GM21515 (cell line): ENCODE measurements at regions not wholly inside any gene's neighbourhood (a gene's known extent, or its start where the extent isn't known, plus 50 kb on each side); places are given as distances from the start of the nearest gene placed in this dataset.
"Not testable (repeated sequence)": the region's sequence is repeated elsewhere in the genome, so short reads cannot be mapped to it uniquely, and the experiment has no call there.

Source experiments
- ATAC-seq: cut with Tn5 transposase; IDR thresholded peaks from one replicate; pipeline ENCODE4 v1.9.1; 2021; ENCODE audit not compliant: unreplicated experiment

DNA sequence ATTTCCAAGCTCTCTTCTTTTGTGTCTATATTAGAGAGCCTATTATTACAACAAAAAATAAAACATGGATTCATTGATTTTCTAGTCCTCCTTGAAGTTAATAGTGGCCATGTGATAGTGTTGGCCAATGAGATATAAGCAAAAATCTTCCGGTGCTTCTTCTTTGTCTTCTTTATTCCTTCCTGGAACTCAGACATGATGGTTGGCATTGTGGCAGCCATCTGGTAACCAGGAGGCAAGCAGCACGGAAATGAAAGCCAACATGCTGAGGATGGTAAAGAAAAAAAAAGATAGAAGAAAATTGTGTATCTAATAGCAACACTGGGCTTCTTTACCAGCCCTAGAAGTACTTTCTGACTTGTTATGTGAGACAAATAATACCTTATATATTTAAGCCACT lies 50.8 kb upstream of the SEL1L start:
- no peak for ATAC-seq

DNA sequence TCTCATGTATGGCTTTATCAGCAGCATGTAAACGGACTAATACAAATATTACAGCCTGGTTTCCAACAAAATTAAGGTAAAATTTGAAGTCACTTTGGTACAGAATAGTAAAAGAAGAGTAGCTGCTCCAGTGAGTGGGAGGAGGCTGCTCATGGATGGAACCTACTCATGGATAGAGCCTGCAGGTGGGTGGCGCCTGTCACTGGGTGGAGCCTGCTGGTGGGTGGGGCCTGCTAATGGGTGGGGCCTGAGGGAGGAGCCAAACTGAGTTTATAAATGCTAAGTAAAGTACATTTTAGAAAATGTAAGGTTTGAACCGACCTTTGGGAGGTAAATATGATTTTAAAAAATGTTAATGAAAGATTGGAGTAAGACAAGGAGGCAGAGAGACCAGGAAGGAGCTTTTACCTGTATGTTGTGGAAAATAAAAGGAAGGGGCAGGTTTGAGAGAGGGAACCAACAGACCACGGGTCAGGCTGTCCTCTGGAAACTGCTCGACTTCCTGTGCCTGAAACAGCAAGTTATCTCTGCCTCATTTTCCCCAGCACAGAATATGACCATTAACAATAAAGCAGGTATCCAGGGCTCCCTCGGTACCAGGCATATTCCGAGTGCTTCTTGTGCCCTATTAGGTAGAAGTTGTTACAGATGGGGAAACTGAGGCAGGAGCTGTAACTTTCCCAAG lies 55.9 kb upstream of the SEL1L start:
- no peak for ATAC-seq

DNA sequence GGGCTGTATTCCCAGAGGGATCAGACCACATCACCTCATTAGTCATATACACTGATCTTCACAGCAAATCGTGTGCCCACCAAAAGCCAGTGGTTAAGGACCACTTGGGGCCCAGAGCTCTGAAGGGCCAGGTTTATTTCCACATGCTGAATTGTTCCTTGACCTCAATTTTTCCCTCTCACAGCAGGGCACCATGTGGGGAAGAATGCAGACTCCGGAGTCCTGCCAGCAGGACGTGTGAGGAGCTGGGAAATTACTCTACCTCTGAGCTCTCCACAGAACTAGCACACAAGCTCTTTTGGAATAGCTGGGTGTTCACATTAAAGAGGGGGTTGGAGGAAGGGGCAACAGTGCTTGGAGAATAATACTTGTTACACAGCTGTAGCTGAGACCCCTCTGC lies 57.6 kb upstream of the SEL1L start:
- ATAC-seq: no peak

DNA sequence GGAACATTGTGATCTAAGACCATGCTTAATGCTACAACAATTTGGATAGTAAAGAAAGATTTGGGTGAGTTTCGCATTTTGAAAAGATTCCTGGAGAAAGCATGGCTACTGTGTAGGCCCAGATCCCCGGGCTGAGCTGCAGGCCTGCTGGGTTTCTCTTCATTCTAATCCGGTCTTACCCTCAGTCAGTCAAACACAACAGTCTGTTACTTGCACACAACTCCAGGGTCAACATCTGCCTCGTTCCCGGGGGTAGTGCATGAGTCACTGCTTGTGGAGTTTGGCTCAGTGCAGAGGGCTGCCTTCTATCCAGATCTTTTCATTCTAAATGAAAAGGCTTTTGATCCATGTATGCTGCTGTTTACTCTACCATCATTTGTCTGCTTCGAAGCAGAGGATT lies 60.4 kb upstream of the SEL1L start:
- ATAC-seq: no peak

DNA sequence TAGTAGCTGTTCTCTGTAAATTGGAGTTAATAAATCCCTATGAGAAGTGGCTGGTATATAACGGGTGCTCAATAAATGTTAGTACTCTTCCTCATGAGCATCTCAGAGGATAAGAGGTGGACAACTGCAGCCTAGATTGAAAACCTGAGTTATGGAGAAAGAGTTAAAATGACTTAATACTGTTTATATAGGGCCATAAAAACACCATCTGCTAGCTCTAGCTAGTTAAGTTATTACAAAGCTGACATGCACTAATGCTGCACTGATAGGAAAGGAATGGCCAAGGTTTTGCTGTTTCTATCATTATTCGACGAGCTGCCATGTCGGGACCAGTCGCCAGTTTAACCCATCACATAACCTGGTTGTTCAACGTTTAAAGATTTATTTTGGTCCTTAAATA lies 72.0 kb upstream of the SEL1L start:
- ATAC-seq: no peak

DNA sequence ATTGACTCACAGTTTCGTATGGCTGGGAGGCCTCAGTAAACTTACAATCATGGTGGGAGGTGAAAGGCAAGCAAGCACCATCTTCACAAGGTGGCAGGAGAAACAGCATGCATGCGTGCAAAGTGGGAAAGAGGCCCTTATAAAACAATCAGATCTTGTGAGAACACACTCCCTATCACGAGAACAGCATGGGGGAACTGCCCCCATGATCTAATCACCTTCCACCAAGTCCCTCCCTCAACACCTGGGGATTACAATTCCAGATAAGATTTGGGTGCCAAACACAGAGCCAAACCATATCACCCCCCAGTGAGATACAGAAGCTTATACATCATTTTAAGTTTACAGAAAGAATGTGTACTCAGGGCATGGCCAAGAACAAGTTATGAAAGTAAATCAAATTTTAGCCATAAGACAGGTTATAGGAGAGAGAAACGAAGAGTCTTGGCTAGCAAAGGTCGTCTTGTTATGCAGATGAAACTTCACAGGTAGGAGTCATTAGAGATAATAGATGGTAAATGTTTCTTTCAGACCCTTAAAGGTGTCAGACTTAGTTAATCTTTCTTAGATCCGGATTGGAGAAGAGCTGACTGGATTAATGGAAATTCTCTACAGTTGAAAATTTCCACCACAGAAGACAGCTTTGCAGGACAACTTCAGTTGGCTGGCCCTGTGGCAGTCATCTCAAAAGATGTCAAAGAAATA lies 79.8 kb upstream of the SEL1L start:
- no peak for ATAC-seq

DNA sequence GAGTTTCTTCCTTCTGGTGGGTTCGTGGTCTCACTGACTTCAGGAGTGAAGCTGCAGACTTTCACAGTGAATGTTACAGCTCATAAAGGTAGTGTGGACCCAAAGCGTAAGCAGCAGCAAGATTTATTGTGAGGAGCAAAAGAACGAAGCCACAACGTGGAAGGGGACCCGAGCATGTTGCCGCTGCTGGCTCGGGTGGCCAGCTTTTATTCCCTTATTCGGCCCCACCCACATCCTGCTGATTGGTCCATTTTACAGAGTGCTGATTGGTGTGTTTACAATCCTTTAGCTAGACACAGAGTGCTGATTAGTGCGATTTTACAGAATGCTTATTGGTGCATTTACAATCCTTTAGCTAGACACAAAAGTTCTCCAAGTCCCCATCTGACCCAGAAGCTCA lies 80.6 kb upstream of the SEL1L start:
- not testable (repeated sequence) for ATAC-seq

DNA sequence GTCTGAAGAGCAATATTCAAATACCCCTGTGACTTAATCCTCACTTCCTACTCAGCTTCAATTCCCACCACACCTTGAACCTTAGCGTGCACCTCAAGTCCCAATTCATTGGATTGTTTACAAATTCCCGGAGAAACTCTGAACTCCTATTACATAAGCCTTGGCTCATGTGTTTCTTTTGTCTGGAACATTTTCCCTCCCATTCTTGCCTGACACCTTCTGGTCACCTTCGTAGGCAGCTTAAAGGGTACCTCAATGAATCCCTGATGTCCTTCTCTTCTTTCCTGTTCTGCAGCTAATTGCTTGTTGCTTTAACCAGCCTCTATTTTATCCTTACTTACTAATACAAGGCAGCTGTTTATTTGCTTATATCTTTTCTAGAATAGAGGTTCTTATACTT lies 85.0 kb upstream of the SEL1L start:
- ATAC-seq: no peak

DNA sequence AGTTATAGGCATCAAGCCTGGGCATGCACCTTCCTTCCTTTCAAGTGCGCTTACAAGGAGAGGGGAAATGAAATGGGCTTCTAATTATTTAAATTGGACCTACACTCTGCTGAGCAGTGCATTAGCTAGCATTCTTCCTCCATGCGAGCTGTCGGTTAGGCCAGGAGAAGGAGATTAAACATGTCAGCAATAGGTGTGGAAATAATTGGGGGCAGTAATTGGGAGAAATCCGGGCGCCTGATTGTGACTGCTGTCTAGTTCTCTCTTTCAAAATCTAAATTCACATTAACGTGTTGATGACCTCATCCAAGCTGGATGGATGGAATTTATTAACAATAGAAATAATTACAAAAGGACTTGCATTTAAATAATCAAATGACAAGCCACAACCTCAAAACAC lies 86.2 kb upstream of the SEL1L start:
- no peak for ATAC-seq

DNA sequence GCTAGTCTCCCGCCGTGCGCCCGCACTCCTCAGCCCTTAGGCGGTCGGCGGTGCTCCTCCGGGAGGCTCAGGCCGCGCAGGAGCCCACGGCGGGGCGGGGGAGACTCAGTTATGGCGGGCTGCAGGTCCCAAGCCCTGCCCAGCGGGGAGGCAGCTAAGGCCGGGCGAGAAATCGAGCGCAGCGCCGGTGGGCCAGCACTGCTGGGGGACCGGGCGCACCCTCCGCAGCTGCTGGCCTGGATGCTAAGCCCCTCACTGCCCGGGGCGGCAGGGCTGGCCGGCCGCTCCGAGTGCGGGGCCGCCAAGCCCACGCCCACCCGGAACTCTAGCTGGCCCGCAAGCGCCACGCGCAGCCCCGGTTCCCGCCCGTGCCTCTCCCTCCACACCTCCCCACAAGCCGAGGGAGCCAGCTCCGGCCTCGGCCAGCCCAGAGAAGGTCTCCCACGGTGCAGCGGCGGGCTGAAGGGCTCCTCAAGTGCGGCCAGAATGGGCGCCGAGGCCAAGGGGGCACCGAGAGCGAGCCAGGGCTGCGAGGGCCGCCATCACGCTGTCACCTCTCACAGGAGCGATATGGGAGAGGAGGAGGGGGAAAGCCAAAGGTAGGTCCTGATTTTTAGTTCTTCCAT lies 90.2 kb upstream of the SEL1L start:
- ATAC-seq: not testable (repeated sequence)

DNA sequence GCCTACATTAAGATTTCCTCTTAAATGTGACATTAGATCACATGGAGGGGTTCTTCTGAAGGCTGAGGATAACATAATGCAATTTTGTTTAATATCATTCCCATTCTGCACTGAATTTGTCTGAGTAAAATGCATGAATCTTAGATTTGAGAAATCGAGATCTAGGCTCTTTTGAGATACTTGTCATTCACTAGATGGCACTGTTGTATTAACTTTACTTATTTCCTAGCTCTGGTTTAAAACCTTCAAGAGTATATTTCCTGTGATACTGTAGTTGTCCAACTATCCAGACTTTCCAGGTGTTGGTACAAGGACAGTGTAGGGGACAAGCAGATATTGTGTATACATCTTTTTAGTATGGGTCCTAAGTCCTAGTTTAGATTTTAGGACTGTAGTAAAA lies 91.7 kb upstream of the SEL1L start:
- ATAC-seq: no peak

DNA sequence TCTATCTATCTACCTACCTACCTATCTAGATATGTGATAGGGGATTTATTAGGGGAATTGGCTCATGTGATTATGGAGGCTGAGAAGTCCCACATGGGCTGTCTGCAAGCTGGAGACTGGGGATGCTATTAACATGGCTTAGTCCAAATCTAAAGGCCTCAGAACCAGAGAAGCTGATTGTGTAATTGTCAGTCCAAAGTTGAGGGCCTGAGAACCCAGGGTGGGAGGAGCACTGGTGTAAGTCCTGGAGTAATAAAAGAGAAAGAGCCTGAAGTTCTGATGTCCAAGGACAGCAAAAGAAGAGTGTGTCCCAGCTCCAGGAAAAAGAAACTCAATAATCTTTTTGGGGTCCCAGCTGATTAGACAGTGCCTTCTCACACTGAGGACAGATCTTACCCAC lies 98.5 kb upstream of the SEL1L start:
- ATAC-seq: no peak

DNA sequence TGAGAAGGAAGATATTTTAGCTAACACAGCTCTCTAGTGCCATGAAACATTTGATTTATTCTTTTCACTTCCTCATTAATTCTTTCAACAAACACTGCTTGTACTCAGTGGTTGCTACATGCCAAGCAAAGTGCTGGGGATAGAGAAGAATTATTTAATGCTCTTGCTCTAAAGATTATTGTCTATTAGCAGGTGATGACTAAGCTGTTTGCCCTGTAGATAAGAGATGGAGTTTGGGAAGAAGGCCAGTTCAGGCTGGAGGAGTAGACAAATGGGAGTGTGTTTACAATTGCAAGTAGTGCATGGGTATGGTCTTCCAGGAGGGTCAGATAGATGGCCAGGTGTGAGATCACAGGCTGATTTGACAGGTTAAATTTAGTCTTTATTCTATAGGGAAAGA lies 99.8 kb upstream of the SEL1L start:
- ATAC-seq: no peak

DNA sequence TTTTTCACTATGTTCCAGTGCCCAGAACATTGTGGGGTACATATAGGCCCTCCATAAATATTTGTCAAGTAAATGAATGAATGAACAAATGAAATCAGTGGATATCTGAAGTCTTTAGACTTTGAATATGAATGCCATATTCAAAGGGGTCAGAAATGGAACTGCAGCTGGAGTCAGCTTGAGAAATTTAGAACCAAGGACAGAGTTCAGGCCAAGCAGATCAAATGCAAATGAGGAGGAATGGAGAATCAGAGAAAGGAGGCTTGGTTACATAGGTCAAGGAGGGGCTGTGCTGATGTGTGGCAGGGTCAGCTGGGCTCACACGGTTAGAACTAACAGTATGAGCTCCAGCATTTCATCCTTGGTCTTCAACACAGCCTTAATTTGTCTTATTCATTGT lies 104.0 kb upstream of the SEL1L start:
- ATAC-seq: no peak

DNA sequence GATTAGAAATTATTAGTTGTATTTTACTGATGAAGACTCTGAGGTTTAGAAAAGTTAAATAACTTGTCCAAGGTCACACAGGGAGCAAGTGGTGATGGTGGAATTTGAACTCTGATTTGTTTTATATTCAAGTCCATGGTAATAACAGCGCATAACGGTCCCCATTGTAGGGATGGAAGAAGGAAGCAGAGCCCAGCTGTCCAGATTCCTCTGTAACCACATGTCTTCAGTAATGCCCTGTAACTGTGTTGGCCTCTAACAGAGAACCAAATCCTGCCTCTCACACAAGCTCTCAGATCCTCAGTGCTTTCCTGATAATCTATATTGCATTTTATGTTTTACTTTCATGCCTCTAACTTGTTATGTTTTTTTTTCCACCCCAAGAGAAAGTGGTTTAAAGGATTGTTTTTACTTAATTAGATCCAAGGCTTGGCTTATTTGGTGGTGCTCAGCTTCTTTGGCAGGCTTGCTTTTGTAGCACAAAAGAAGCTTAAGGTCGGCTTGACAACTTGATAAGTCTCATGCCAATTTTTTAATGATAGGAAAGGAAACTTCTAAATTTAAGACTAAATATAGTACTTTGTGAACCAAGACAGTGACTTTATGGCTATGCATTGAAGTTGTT lies 105.1 kb upstream of the SEL1L start:
- ATAC-seq: no peak

DNA sequence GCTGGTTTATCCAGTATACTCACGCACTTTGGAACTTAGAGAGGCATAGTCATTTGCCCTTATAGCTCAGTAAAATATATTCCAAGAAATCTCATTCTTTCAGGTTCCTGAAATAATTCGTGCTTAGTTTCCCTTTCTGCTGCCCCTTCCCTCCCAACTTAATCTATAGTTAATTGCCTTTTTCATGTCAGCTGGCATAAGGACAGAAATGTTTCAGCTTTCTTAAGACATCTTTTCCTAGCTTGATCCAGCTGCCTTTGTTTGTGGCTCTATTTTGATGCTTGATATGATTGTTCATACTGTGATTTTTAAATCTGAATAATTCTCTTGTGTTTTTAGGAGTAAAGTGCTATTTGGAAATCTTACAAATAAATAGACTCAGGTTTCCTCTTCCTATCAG lies 120.0 kb upstream of the SEL1L start:
- ATAC-seq: no peak

DNA sequence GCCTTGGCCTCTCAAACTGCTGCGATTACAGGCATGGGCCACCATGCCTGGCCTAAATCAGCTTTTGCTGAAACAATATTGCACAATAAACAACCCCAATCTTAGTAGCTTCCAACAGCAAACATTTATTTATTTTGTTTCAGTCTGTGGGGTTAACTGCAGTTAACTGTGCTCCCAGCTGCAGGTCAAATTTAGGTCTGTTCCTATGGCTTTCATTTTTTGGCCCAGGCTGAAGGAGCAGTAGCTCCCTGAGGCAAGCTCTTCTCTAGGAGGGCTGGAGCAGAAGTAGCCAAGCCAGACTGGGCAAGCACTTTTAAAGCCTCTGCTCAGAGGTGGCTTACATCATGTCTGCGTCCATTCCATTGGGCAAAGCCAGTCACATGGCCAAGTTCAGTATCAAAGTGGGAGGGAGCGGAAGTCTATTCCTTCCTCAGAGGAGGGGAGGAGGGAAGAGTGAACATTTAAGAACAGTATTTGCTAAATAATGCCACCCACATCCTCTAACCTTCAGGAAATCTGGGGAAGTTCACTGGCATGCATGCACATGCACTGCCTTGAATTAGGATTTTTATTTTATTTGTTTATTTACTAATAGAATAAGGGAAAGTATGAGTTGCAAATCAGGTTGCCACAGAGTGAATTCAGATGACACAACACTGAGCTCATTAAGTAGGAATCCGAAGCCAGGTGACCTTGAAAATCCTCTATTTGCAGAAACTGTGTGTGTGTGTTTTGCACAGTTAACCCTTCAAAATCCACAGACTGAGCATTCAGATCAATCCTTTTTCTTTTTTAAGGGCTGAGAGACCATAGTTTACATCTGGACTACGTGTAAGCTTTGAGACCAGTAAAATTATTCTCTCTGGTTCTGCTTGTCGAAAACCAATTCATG lies 122.0 kb upstream of the SEL1L start:
- no peak for ATAC-seq

DNA sequence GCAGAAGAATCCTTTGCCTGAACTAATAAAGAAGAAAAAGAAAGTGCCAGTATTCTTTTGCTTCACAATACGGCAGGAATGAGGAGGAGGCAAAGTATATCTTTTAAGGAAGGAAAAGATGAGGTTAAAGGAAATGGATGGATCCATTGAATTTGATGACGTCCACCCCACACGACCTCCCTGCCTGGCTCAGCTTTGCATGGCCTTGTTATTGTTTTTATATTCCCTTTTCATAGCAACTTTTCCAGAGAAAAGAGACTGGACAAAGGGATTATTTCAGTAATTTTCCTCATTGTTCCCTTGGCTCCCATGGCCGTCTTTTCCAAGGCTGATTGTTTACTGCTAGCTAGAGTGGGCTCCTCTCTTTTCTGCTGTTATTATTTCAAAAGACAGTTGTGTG lies 123.2 kb upstream of the SEL1L start:
- no peak for ATAC-seq

DNA sequence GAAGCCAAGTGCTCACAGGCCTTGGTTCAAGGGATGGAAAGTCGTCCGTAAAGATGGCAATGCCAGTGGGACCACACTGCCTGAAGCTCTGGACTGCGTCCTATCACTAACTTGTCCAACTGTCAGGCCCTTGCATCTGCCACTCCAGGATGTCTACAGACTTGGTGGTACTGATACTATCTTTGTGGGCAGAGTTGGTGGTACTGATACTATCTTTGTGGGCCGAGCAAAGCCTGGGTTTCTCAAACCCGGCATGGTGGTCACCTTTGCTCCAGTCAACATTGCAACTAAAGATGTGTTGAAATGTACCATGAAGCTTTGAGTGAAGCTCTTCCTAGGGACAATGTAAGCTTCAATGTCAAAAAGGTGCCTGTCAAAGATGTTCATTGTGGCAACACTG lies 128.4 kb upstream of the SEL1L start:
- ATAC-seq: no peak

DNA sequence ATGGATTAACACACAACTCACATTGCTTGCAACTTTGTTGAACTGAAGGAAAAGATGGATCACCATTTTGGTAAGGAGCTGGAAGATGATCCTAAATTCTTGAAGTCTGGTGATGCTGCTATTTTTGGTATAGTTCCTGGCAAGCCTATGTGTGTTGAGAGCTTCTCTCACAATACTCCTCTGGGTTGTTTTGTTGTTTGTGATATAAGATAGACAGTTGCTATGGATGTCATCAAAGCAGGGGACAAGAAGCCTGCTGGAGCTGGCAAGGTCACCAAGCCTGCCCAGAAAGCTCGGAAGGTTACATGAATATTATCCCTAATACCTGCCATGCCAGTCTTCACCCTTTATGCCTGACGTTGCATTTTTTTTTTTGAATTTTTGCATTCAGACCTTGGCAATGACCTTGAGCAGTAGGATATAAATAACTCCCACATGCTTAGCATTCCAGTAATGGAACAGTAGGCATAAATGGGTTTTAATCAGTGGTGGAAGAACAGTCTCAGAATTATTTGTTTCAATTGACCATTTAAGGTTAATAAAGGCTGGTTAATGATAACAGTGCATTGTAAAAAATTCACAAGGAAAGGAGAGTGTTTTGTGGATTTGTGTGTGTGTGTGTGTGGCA lies 129.0 kb upstream of the SEL1L start:
- ATAC-seq: no peak
